ENCODE measurements at regions not wholly inside any gene's neighbourhood (a gene's known extent, or its start where the extent isn't known, plus 50 kb on each side); places are given as distances from the start of the nearest gene placed in this dataset.
"Not testable (repeated sequence)": the region's sequence is repeated elsewhere in the genome, so short reads cannot be mapped to it uniquely, and the experiment has no call there.

DNA sequence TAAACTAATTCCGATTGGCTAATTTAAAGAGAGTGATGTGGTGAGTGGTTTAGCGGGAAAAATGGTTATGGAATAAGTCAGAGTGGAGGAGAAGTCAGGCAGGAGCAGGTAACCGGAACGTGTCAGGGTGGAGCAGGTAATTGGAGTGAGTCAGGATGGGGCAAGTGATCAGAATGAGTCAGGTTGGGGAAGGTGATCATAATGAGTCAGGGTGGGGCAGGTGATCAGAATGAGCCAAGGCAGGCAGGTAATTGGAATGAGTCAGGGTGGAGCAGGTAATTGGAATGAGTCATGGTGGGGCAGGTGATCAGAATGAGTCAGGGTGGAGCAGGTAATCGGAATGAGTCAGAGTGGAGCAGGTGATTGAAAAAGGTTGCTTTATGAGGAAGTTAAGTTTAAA lies 101.4 kb downstream of the TMEM167A start:
- Histone ChIP-seq H3K27me3 (replicated peaks in 1 of 7) (no peaks in the 10 kb centered on the region), H3K27ac (no peak overlapping the region), H3K4me3 (no peak overlapping the region), H3K36me3 (no peaks in the 10 kb centered on the region), H3K9me3 (peaks cover 0 to 44% (median 30%) of the 10 kb centered on the region in 8 donors), H3K4me1 (no peaks in the 10 kb centered on the region)
- TF ChIP-seq POLR2A (IDR thresholded peaks at IDR 0.05) (no peak), POLR2AphosphoS5 (IDR thresholded peaks at IDR 0.05) (no peak)
- TF ChIP-seq, protein P1, sequence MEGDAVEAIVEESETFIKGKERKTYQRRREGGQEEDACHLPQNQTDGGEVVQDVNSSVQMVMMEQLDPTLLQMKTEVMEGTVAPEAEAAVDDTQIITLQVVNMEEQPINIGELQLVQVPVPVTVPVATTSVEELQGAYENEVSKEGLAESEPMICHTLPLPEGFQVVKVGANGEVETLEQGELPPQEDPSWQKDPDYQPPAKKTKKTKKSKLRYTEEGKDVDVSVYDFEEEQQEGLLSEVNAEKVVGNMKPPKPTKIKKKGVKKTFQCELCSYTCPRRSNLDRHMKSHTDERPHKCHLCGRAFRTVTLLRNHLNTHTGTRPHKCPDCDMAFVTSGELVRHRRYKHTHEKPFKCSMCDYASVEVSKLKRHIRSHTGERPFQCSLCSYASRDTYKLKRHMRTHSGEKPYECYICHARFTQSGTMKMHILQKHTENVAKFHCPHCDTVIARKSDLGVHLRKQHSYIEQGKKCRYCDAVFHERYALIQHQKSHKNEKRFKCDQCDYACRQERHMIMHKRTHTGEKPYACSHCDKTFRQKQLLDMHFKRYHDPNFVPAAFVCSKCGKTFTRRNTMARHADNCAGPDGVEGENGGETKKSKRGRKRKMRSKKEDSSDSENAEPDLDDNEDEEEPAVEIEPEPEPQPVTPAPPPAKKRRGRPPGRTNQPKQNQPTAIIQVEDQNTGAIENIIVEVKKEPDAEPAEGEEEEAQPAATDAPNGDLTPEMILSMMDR (IDR thresholded peaks at IDR 0.05 in 8 of 11, conservative IDR thresholded peaks at IDR 0.05 in 3 of 11) = no peak
- intact Hi-C loops (cut with DNase I; ENCODE audit: low total_unique reads) = no loop called here
- 87 to 96% (median 92%) methylated on average over 5 of the region's 5 CpGs for WGBS, 5 donors
- DNase-seq = no peak

DNA sequence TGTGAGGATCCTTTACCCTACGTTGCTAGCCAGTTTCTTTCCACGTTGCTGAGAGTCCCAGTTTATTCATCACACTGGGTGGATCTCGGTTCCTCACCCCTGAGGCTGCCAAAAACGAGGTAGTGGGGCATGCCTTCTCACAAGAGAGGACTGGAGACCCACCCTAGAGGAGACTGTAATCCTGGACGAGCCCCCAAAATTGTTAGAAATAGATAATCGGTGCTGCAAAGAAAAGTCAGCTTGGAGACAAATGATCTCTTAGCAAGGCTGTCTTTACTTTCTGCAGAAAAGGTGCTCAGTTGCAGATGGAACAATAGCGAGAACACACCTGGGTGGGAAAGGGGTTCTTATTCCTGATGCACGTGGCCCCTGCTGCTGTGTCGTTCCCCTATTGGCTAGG lies 101.8 kb downstream of the TMEM167A start:
- DNase-seq = no peak
- WGBS, 5 donors = 81 to 87% (median 85%) methylated on average over 9 of the region's 9 CpGs

DNA sequence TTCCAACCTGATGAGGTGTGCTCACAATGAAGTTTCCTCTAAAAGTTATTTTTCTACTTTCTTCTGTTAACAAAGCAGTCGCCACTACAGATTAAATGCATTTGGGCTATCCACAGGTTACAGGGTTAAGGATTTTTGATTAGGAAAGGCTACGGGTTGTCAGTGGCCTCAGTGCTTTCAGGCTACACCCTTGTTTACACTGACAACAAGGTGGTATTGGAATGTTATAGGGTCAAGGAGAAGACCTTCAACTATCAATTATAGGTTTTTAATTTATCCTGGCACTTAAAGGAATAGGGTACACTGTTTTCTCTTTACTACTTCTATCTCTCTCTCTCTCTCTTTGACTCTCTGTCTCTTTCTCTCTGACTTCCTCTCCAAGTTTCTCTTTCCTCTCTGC lies 102.8 kb downstream of the TMEM167A start:
- DNase-seq; H3K27ac ChIP-seq; H3K4me1 ChIP-seq; H3K27me3 ChIP-seq (replicated peaks in 1 of 7); H3K4me3 ChIP-seq; H3K36me3 ChIP-seq; intact Hi-C loops (cut with DNase I; ENCODE audit: low total_unique reads): not testable (repeated sequence)
- peaks cover 0 to 44% (median 30%) of the 10 kb centered on the region in 8 donors for H3K9me3 ChIP-seq
- WGBS, 5 donors = 76 to 92% (median 83%) methylated on average over 2 of the region's 2 CpGs

More for the DNA sequence above, 101.8 kb downstream of the TMEM167A start:
- TF ChIP-seq, protein P1 (IDR thresholded peaks at IDR 0.05 in 8 of 11, conservative IDR thresholded peaks at IDR 0.05 in 3 of 11) = no peak
- no peak for TF ChIP-seq POLR2A (IDR thresholded peaks at IDR 0.05)
- no peak for TF ChIP-seq POLR2AphosphoS5 (IDR thresholded peaks at IDR 0.05)
- Histone ChIP-seq H3K9me3 (peaks cover 0 to 44% (median 30%) of the 10 kb centered on the region in 8 donors), H3K27ac (no peak overlapping the region), H3K4me1 (no peaks in the 10 kb centered on the region), H3K27me3 (replicated peaks in 1 of 7) (no peaks in the 10 kb centered on the region), H3K4me3 (no peak overlapping the region), H3K36me3 (no peaks in the 10 kb centered on the region)
- intact Hi-C loops (cut with DNase I; ENCODE audit: low total_unique reads) = no loop called here

DNA sequence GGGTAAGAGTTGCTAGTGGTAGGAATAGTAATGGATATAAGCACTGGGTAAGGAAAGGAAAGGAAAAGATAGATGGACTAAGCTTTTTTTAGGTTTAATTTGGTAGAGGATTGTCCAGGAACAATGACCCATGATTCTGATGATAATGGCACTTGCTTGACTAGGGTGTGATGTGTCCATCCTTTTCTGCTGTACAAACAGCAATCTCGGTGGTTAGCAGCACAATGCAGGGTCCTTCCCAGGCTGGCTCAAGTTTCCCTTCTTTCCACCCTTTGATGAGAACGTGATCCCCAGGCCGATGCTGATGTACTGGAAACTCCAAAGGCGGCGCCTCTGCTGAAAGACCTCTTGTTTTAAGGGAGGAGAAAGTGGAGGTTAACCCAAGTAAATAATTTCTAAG lies 105.3 kb downstream of the TMEM167A start:
- DNase-seq = no peak
- no peaks in the 10 kb centered on the region for H3K36me3 ChIP-seq
- TF ChIP-seq, protein P1 (IDR thresholded peaks at IDR 0.05 in 8 of 11, conservative IDR thresholded peaks at IDR 0.05 in 3 of 11) = no peak
- no peak for TF ChIP-seq POLR2AphosphoS5 (IDR thresholded peaks at IDR 0.05)
- TF ChIP-seq POLR2A (IDR thresholded peaks at IDR 0.05) = no peak
- 88 to 96% (median 94%) methylated on average over 5 of the region's 5 CpGs for WGBS, 5 donors
- no peak overlapping the region for H3K27ac ChIP-seq
- H3K27me3 ChIP-seq (replicated peaks in 1 of 7) = no peaks in the 10 kb centered on the region
- H3K4me1 ChIP-seq = no peaks in the 10 kb centered on the region
- H3K9me3 ChIP-seq = peaks cover 0 to 35% (median 30%) of the 10 kb centered on the region in 8 donors
- H3K4me3 ChIP-seq = no peak overlapping the region
- intact Hi-C loops (cut with DNase I; ENCODE audit: low total_unique reads) = no loop called here

DNA sequence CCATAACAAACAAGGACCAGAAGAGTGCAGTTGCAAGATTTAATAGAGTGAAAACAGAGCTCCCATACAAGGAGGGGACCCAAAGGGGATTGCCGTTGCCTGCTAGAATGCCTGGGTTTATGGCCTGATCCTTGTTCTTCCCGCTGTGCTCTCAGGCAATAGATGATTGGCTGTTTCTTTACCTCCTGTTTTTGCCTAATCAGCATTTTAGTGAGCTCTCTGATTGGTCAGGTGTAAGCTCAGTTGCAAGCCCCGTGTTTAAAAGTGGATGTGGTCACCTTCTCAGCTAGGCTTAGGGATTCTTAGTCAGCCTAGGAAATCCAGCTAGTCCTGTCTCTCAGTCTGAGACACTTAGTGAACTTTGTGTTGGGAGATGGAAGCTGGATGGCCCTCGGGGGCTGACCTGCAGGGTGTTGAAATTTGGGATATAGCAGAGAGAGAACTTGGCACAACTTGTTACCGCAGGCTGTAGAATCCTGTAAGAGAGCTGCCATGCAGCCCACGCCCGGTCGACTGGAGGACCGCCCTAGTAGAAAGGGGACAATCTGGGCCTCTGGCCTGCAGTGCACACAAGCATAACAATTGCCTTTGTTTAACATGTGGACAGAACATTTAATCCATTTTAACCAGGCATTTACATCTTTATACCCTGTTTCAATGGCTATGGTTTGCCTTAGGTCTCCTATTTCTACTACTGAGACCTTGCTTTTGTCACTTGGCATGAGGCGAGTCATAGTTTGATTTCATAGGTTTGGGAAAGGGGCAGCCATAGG lies 106.0 kb downstream of the TMEM167A start:
- H3K36me3 ChIP-seq; H3K27ac ChIP-seq; H3K4me1 ChIP-seq; H3K27me3 ChIP-seq (replicated peaks in 1 of 7); DNase-seq; intact Hi-C loops (cut with DNase I; ENCODE audit: low total_unique reads); H3K4me3 ChIP-seq: not testable (repeated sequence)
- WGBS, 5 donors = 87 to 96% (median 91%) methylated on average over 10 of the region's 10 CpGs
- H3K9me3 ChIP-seq = peaks cover 0 to 28% (median 24%) of the 10 kb centered on the region in 8 donors

DNA sequence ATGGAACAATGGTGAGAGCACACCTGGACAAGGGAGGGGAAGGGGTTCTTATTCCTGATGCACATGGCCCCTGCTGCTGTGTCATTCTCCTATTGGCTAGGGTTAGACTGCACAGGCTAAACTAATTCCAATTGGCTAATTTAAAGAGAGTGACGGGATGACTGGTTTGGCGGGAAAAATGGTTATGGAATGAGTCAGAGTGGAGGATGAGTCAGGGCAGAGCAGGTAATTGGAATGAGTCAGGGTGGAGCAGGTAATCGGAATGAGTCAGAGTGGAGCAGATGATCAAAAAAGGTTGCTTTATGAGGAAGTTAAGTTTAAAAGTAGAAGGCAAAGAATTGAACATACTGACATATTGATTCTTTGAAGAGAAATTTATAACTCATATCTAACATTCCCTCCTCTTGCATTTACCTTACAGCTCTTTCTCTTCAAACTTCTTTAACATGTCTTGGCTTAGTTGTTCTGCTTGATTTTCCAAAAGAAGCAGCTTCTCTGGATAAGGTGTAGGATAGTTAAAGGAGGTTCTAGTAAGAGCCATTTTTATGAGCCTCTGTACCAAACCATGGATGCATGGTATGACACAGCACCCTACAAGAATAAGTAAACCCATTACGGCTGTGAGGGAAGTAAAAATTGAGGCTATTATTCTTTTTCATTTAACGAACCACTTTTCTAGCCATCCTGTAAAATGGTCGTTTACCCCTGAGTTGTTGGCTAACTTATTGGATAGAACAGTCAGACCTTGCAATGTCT lies 107.8 kb downstream of the TMEM167A start:
- DNase-seq; H3K4me3 ChIP-seq; H3K27me3 ChIP-seq (replicated peaks in 1 of 7); H3K36me3 ChIP-seq; intact Hi-C loops (cut with DNase I; ENCODE audit: low total_unique reads); H3K27ac ChIP-seq; H3K4me1 ChIP-seq: not testable (repeated sequence)
- WGBS, 5 donors = 77 to 91% (median 82%) methylated on average over 6 of the region's 6 CpGs
- H3K9me3 ChIP-seq = peaks cover 0 to 10% (median 5%) of the 10 kb centered on the region in 8 donors
